Limb (tissue), 2 donors: ENCODE measurements at regions not wholly inside any gene's neighbourhood (a gene's known extent, or its start where the extent isn't known, plus 50 kb on each side); places are given as distances from the start of the nearest gene placed in this dataset.

Experiments used
- DNase-seq, 2 donors: peaks; one replicate each; pipeline ENCODE4 v3.0.0-alpha.2; 2016; ENCODE audit errors: extremely low spot score in 2 of 2

DNA sequence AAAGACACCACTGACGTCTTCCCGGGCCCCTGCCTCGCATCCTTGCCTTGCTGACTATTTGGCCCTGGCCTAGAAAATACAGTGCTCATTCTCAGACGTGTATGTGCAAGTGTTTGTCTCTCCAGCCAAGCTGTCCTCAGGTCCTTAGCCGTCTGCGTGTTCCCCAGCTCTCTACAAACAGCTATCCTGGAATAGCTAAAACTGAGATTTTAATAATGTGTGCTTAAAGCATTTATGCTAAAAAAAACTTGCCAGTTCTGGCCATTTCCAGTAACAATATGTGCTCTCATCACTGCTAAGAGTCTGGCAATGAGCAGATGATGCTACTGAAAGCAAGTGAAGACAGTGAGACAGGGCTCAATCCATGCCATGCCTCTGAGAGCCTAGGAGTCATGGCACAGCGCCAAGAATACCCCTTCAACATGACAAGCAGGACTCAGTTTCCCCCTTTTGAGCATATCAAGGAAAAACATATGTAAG is 55.7 kb downstream of the IRF2BP2 start:
- no peak for DNase-seq

GRCh38 chr1:234553240-234554188 is 56.5 kb downstream of the IRF2BP2 start:
- no peak for DNase-seq

- DNase-seq, result no peak
Observed at GRCh38 chr1:234551032-234551378, 59.0 kb downstream of the IRF2BP2 start.

DNA sequence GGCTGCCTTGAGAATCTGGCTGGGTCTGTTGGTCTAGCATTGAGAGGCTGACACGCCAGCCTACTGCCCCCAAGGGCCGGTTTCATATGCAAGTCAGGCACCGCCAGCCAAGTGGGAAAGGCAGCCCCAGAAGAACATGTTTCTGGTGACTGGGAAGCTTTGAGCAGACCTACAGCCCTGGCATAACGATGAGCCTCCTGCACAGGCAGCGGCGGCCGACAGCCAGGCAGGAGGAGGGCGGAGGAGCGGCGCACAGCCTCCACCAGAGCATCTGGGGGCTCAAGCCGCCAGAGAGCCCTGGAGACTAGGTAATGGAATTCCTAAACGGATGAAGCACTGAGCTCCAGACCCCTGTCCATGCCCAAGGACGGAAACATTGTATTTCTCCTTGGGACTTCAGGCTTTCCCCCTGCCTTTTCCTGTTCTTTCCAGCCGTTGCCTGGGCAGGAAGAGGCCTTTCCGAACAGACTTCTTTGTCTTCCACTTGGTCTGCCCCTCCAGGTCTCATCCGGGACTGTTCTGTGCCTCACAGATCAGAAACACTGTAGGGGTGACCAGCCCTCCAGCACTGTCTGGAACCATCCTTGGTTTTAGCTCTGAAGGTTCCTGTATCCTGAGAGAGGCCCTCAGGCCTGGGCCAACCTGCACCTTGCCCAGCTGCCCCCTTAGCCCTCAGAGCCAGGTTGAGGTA is 59.5 kb downstream of the IRF2BP2 start:
- DNase-seq, result peak in 1 of 2 donors; percentile 55

- DNase-seq, result no peak
Observed at GRCh38 chr1:234549447-234550021, 60.4 kb downstream of the IRF2BP2 start.

DNA sequence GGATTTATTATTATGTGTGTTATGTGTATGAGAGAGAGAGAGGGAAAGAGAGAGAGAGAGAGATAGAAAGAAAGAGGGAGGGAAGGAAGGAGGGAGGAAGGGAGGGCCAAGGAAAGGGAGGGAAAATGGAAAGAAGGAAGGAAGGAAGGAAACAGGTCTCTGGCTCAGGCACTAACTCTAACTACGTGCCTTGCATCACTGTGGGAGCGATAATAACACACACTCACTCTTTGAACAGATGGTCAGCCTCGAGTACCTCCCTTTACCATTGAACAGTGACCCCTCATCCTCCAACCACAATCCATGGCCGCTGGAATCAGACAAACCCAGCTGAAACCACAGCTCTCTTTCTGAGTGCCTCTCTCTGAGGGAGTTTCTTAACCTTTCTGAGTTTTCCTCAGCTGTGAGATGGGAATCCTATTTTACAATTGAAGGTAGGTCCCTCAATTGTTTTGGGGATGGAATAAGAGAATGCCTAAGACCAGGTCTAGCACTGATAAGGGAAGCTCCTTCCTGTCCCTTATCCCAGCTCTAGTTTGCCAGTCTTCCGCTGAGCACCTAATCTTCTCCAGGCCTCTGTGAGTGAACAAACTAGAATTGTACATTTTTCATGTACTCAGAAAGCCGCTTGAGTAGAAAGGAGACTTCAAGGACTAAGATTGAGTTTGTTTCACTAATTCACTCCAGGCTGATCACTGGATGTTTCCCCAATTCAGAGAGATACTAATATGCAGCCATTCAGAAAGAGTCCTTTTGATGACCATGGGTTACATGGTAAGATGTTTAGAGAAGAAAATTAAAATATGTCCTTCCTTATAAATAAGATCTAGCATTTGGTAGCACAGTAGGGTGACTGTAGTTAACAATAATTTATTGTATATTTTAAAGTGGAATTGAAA is 62.8 kb downstream of the IRF2BP2 start:
- no peak for DNase-seq

DNA sequence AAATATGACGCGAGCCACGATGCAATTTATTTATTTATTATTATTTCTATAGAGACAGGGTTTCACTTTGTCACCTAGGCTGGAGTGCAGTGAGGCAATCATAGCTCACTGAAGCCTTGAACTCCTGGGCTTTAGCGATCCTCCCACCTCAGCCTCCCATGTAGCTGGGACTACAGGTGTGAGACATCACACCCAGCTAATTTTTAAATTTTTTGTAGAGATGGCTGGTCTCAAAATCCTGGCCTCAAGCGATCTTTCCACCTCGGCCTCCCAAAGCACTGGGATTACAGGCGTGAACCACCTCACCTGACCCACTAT is 63.6 kb downstream of the IRF2BP2 start:
- DNase-seq, result no peak

DNA sequence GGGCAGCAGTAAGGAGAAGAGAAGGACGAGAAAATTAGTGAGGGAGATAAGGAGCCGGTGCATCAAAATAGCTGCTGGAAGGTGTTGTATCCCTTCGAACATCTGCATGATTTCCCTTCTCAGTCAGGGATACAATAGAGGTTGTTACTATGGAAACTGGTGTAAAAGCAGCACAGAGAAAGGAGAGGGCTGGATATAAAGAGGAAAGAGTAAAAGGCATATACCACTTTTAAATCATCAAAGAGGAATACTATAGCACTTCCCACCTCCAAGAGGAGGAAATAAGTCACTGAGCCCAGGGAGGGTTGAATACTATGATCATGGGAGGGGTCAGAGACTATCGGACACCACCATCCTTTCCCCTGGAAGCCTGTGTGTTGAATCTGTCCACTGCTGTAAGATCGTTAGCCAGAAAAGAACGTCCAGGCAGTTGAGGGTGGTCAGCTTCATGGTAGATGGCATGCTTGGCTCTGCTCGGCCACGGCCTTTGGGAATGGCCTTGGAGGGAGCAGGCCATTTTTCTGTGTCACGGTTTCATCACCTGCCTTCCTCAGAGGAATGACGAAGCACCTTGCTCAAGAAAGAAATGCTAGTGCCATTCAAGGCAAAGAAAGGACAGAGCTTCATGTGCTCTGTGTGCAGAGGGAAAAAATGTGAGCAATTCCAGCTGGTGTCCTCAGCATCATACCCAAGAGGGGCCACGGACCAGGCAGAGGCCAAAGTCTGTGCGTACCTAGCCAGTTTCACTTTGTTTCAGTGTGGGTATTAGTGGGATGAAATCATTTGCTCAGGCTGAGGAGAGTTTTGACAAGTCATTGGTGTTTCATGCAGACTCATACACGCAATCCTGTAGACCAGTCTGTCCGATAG is 64.2 kb downstream of the IRF2BP2 start:
- DNase-seq, result no peak

DNA sequence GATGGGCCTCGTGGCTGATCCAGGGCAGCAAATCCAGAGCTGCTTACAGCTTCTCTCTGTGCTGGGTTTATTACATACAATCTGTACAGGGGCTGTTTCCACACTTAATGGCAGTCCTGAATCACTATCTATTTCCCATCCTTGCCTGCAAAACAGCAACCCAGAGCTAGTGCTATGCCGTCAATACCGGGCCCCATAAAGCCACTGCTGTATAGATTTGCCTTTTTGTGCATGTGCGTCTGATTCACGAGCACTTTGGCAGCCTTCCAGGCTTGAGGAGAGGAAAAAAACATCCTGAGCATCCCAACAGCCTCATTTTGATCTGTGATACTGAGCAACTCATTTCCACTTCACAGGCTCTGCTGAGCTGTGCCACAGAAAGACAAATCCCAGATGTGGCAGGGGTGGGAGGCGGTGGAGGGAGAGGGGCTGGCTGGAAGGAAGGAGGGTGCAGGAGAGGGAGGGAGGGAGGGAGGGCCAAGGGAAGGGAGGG is 65.2 kb upstream of the TARBP1 start:
- peak; percentile 88 to 92 for DNase-seq

GRCh38 chr1:234543442-234544086 is 64.6 kb upstream of the TARBP1 start:
- no peak for DNase-seq

GRCh38 chr1:234542211-234542850 is 63.4 kb upstream of the TARBP1 start:
- DNase-seq, result no peak

DNA sequence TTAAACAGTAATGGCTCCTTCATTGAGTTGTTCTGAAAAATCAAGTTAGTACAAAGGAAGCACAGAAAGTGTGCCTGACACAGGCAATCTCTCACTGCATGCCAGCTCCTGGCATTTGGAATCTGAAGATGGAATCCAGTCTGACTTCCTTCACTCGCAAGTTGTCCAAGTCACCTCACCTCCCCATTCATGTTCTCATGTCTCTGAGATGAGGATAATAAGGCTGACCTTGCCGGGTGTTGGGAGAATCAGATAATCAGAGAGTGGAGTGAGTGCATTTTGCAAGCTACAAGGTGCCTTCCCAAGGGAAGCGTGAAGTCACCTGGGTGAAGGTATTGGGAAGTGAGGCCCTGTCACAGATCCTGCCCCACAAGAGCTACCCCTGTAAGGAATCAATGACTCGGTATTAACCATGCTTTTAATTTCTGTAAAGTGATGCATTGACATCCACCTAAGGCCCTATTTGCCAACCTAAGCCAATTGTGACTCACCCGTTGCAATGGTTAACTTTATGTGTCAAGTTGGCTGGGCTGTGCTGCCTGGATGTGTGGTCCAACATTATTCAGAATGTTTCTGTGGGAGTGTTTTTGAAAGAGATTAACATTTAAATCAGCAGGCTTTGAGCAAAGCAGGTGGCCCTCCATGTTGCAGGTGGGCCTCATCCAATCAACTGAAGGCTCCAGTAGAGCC is 62.5 kb upstream of the TARBP1 start:
- DNase-seq, result no peak

DNA sequence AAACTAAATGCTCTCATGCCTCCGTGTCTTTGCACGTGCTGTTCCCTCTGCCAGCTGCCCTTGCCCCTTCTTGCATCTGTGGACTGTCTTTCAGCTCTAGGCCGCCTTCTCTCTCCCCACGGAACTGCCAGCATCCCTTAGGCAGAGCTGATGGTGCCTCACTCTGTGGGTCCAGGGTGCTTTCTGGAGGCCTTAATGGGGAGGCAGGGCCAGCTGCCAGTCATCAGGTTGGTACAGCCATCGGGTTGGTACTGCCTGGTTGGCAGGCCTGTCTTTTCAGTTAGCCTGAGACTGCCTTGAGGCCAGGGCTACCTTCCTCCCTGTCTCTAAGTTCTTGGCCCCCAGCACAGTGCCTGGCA is 61.4 kb upstream of the TARBP1 start:
- no peak for DNase-seq

DNA sequence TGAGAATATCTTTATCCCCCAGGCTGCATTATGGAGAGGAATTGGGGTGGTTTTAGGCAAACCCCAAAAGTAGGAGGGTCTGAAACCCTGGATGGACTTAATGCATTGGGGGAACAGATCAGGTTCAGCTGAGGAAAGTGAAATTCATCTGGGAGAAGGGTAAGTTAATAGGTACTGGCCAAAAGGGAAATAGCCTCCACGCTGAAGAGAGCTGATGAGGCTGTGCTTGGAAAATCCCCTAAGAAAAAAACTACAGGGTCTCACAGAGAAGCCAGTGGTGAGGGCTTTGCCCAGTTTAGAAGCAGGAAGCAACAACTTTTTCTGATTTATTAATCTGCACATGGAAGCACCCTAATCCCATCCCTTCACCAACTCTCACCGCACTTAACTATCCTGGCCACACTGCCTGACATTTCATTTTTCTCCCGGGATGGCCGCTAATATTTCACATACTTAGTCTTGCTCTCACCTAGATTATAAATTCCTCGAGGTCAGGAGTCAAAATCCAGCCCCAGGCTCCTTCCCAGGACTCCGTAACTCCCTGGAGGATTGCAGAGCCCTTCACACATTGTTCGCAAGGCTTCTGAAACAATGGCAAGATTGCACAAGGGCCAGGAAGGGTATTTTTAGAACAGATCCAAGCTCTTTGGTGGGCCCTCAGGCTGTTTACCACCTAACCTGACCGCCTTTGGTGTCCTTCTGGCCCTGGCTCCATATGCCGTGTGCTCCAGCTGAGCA is 60.9 kb upstream of the TARBP1 start:
- DNase-seq, result no peak

GRCh38 chr1:234538930-234539649 is 60.1 kb upstream of the TARBP1 start:
- no peak for DNase-seq

- DNase-seq, result no peak
Observed at GRCh38 chr1:234538062-234538731, 59.2 kb upstream of the TARBP1 start.

DNA sequence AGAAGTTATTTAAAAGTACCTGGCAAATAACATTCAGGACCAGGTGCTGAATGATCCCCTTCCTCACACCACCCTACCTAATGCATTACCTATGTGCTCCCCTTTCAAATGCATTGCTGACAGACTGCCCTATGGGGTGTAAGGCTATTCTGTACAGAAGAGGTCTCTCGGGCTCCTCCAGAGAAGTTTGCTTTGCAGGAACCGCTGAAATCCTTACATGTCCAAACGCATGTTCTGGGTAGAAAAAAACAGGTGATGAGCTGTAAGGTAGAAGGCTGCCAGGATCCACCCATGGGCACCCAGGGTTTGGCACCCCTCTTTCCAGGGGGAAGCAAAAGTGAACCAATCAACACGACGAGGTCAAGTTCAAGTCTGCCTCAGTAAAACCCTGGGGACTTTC is 58.3 kb upstream of the TARBP1 start:
- DNase-seq, result no peak
